H9 (cell line): ENCODE measurements at regions not wholly inside any gene's neighbourhood (a gene's known extent, or its start where the extent isn't known, plus 50 kb on each side); places are given as distances from the start of the nearest gene placed in this dataset.

ENCODE experiments used
- DNase-seq: peaks from one replicate; pipeline ENCODE4 v3.0.0-alpha.2; 2017
- H2AFZ ChIP-seq: one replicate; pipeline ENCODE4 v1.6.1; 2013; ENCODE audit warnings: mild to moderate bottlenecking, low read length, control low read depth, moderate library complexity
- H2AK5ac ChIP-seq: 2 replicates; pipeline ENCODE4 v1.6.1; 2013; ENCODE audit warnings: low read length, control low read depth, mixed read lengths; ENCODE audit not compliant: insufficient read length
- H2BK120ac ChIP-seq: one replicate; pipeline ENCODE4 v1.6.1; 2013; ENCODE audit warnings: low read depth, mild to moderate bottlenecking, low read length, control low read depth, inconsistent platforms; ENCODE audit not compliant: poor library complexity, severe bottlenecking
- H2BK12ac ChIP-seq: 2 replicates; pipeline ENCODE4 v1.6.1; 2013; ENCODE audit warnings: low read length, control low read depth, mixed read lengths, low read depth; ENCODE audit not compliant: insufficient read length
- H2BK15ac ChIP-seq: 2 replicates; pipeline ENCODE4 v1.6.1; 2013; ENCODE audit warnings: low read depth, low read length, control low read depth
- H2BK20ac ChIP-seq: one replicate; pipeline ENCODE4 v1.6.1; 2013; ENCODE audit warnings: low read depth, mild to moderate bottlenecking, low read length, control low read depth, inconsistent platforms; ENCODE audit not compliant: poor library complexity, severe bottlenecking
- H2BK5ac ChIP-seq: 2 replicates; pipeline ENCODE4 v1.6.1; 2013; ENCODE audit warnings: low read length, control low read depth, mixed read lengths; ENCODE audit not compliant: insufficient read length
- H3K14ac ChIP-seq: 2 replicates; pipeline ENCODE4 v1.6.1; 2013; ENCODE audit warnings: low read length, control low read depth; ENCODE audit not compliant: insufficient read depth
- H3K18ac ChIP-seq: 2 replicates; pipeline ENCODE4 v1.6.1; 2013; ENCODE audit warnings: low read depth, mild to moderate bottlenecking, mixed read lengths, low read length, control low read depth; ENCODE audit not compliant: insufficient read length
- H3K23ac ChIP-seq: 2 replicates; pipeline ENCODE4 v1.6.1; 2013; ENCODE audit warnings: low read length, control low read depth, mixed read lengths, low read depth; ENCODE audit not compliant: insufficient read length
- H3K23me2 ChIP-seq: 2 replicates; pipeline ENCODE4 v1.6.1; 2013; ENCODE audit warnings: low read depth, mild to moderate bottlenecking, mixed read lengths, low read length, control low read depth; ENCODE audit not compliant: insufficient read length, poor library complexity, severe bottlenecking
- H3K27ac ChIP-seq: 2 replicates; pipeline ENCODE4 v1.5.1; 2013; ENCODE audit warnings: low read length, control low read depth, mixed read lengths, low read depth; ENCODE audit not compliant: insufficient read length
- H3K27me3 ChIP-seq: 2 replicates; pipeline ENCODE4 v1.6.1; 2013; ENCODE audit warnings: low read length, control low read depth, inconsistent platforms; ENCODE audit not compliant: insufficient read depth
- H3K4ac ChIP-seq: 2 replicates; pipeline ENCODE4 v1.6.1; 2013; ENCODE audit warnings: low read depth, mild to moderate bottlenecking, control low read depth, inconsistent platforms, low read length, moderate library complexity
- H3K4me1 ChIP-seq: 2 replicates; pipeline ENCODE4 v1.6.1; 2013; ENCODE audit warnings: low read length, control low read depth, inconsistent platforms; ENCODE audit not compliant: insufficient read depth
- H3K4me2 ChIP-seq: 2 replicates; pipeline ENCODE4 v1.6.1; 2013; ENCODE audit warnings: low read length, control low read depth, mixed read lengths; ENCODE audit not compliant: insufficient read length, insufficient read depth
- H3K56ac ChIP-seq: 2 replicates; pipeline ENCODE4 v1.6.1; 2013; ENCODE audit warnings: low read depth, mild to moderate bottlenecking, mixed read lengths, low read length, control low read depth; ENCODE audit not compliant: insufficient read length
- H3K79me1 ChIP-seq: 2 replicates; pipeline ENCODE4 v1.6.1; 2013; ENCODE audit warnings: low read depth, mild to moderate bottlenecking, moderate library complexity, low read length, control low read depth, inconsistent platforms; ENCODE audit not compliant: insufficient read depth, poor library complexity, severe bottlenecking
- H3K79me2 ChIP-seq: 2 replicates; pipeline ENCODE4 v1.6.1; 2013; ENCODE audit warnings: low read length, control low read depth, inconsistent platforms; ENCODE audit not compliant: insufficient read depth
- H3K9ac ChIP-seq: 2 replicates; pipeline ENCODE4 v1.6.1; 2013; ENCODE audit warnings: low read length, control low read depth, mixed read lengths; ENCODE audit not compliant: insufficient read length; ENCODE audit errors: extremely low read depth
- H3K9me3 ChIP-seq: one replicate; pipeline ENCODE4 v1.6.1; 2013; ENCODE audit warnings: low read depth, low read length, inconsistent platforms; ENCODE audit not compliant: control insufficient read depth
- H3T11ph ChIP-seq: one replicate; pipeline ENCODE4 v1.6.1; 2013; ENCODE audit warnings: mild to moderate bottlenecking, low read length, control low read depth, inconsistent platforms
- H4K20me1 ChIP-seq: one replicate; pipeline ENCODE4 v1.6.1; 2013; ENCODE audit not compliant: control insufficient read depth, insufficient read length, insufficient read depth
- H4K5ac ChIP-seq: 2 replicates; pipeline ENCODE4 v1.6.1; 2013; ENCODE audit warnings: low read depth, mild to moderate bottlenecking, mixed read lengths, low read length, control low read depth; ENCODE audit not compliant: insufficient read length
- H4K8ac ChIP-seq: replicated peaks from 2 replicates; pipeline ENCODE4 v1.6.1; 2013; ENCODE audit warnings: low read length, control low read depth, mixed read lengths, low read depth; ENCODE audit not compliant: insufficient read length
- H4K91ac ChIP-seq: 2 replicates; pipeline ENCODE4 v1.6.1; 2013; ENCODE audit warnings: low read depth, mild to moderate bottlenecking, moderate library complexity, mixed read lengths, low read length, control low read depth; ENCODE audit not compliant: insufficient read length
- H3K27ac Mint-ChIP-seq, 3 experiments: 2 replicates in 2 of 3; 3 replicates in 1 of 3; pipeline ENCODE4 v1.8.0; 2020 to 2021; ENCODE audit warnings: mixed read lengths in 3 of 3, mild to moderate bottlenecking in 1 of 3, moderate library complexity in 1 of 3
- H3K27me3 Mint-ChIP-seq: 2 replicates; pipeline ENCODE4 v1.8.0; 2021; ENCODE audit warnings: low read depth, mild to moderate bottlenecking, moderate library complexity, mixed read lengths
- H3K36me3 Mint-ChIP-seq, 3 experiments: 2 replicates in 2 of 3; 3 replicates in 1 of 3; pipeline ENCODE4 v1.8.0; 2020 to 2021; ENCODE audit warnings: low read depth in 3 of 3, mixed read lengths in 3 of 3; ENCODE audit not compliant: insufficient read depth in 1 of 3
- H3K4me1 Mint-ChIP-seq, 2 experiments: 2 replicates each; pipeline ENCODE4 v1.8.0; 2020; ENCODE audit warnings: mixed read lengths in 2 of 2
- H3K4me3 Mint-ChIP-seq, 2 experiments: 2 replicates in 1 of 2; 3 replicates in 1 of 2; pipeline ENCODE4 v1.8.0; 2020 to 2021; ENCODE audit warnings: mild to moderate bottlenecking in 2 of 2, mixed read lengths in 2 of 2, moderate library complexity in 1 of 2
- H3K9me3 Mint-ChIP-seq, 2 experiments: 2 replicates in 1 of 2; 3 replicates in 1 of 2; pipeline ENCODE4 v1.8.0; 2020; ENCODE audit warnings: mild to moderate bottlenecking in 2 of 2, mixed read lengths in 2 of 2, moderate library complexity in 1 of 2
- CTCF ChIP-seq: fragments of 200-600 bp; sonication (generic); conservative IDR thresholded peaks from 3 replicates; pipeline ENCODE4 v1.8.0; 2021; ENCODE audit warnings: antibody characterized with exemption, mild to moderate bottlenecking

GRCh38 chr10:28381466-28381865, 78.6 kb upstream of the MPP7 start:
- H4K8ac ChIP-seq, result no peak overlapping the region
- Mint-ChIP-seq H3K27ac (no peak overlapping the region), H3K9me3 (no peaks in the 10 kb centered on the region), H3K36me3 (no peaks in the 10 kb centered on the region), H3K27me3 (no peaks in the 10 kb centered on the region), H3K4me3 (no peak overlapping the region), H3K4me1 (peaks cover 0 to 8% of the 10 kb centered on the region in 2 experiments; a peak in 2 of 4 replicates)
- H2AK5ac ChIP-seq, result no peak overlapping the region
- no peak overlapping the region for H4K91ac ChIP-seq
- no peak overlapping the region for H3K4me2 ChIP-seq
- H3K23ac ChIP-seq, result no peak overlapping the region
- no peak overlapping the region for H2BK120ac ChIP-seq
- no peak overlapping the region for H3K27ac ChIP-seq
- no peaks in the 10 kb centered on the region for H3K23me2 ChIP-seq
- no peak overlapping the region for H3K9ac ChIP-seq
- H3K4ac ChIP-seq, result no peak overlapping the region
- H2BK20ac ChIP-seq, result no peak overlapping the region
- H4K5ac ChIP-seq, result no peak overlapping the region
- H2BK5ac ChIP-seq, result no peak overlapping the region
- H3T11ph ChIP-seq, result no peak overlapping the region
- TF ChIP-seq CTCF, result no peak
- no peaks in the 10 kb centered on the region for H4K20me1 ChIP-seq
- H3K18ac ChIP-seq, result no peak overlapping the region
- no peaks in the 10 kb centered on the region for H3K4me1 ChIP-seq
- DNase-seq, result no peak
- H2BK12ac ChIP-seq, result no peak overlapping the region
- H3K79me2 ChIP-seq, result no peaks in the 10 kb centered on the region
- H3K14ac ChIP-seq, result no peak overlapping the region
- no peak overlapping the region for H2AFZ ChIP-seq
- no peak overlapping the region for H2BK15ac ChIP-seq
- H3K9me3 ChIP-seq, result no peaks in the 10 kb centered on the region
- H3K56ac ChIP-seq, result no peak overlapping the region
- no peaks in the 10 kb centered on the region for H3K79me1 ChIP-seq
- H3K27me3 ChIP-seq, result no peaks in the 10 kb centered on the region
